AG09309 (cell line): ENCODE measurements at regions not wholly inside any gene's neighbourhood (a gene's known extent, or its start where the extent isn't known, plus 50 kb on each side); places are given as distances from the start of the nearest gene placed in this dataset.

Experiments
- DNase-seq: peaks from one replicate; pipeline ENCODE4 v3.0.0-alpha.2; 2010; ENCODE audit warnings: low read depth
- H3K4me3 ChIP-seq: 2 replicates; pipeline ENCODE4 v1.5.1; 2011; ENCODE audit warnings: mild to moderate bottlenecking, low read depth, low read length, moderate library complexity; ENCODE audit not compliant: control insufficient read depth
- TF ChIP-seq, protein P1 (sequence below): IDR thresholded peaks from 2 replicates; pipeline ENCODE4 v1.5.1; 2011; ENCODE audit warnings: mild to moderate bottlenecking, low read depth, low read length, inconsistent platforms; ENCODE audit not compliant: insufficient read depth, control insufficient read depth; ENCODE audit errors: missing control alignments

DNA sequence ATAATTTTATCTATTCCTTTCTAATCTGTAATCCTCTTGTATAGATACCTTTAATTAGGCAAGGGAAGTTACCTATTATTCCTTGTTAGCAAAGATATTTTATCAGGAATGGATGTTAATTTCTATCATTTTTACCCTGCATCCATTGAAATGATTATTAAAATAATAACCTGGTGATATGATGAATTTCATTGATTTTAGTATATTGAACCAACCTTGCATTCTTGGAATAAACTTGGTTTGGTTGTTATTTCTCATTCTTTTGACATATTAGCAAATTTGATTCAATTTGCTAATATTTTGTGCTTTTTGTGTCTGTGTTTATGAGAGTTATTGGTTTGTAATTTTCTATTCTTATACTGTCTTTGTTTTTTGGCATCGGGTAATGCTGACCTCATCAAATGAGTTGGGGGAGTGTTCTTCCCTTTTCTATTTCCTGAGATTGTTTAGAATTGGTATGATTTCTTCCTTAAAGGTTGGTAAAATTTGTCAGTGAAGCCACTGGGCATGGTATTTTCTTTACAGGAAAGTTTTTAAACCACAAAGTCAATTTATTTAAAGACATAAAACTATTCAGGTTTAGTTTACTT, 250.4 kb upstream of the PMFBP1 start:
- TF ChIP-seq, protein P1, sequence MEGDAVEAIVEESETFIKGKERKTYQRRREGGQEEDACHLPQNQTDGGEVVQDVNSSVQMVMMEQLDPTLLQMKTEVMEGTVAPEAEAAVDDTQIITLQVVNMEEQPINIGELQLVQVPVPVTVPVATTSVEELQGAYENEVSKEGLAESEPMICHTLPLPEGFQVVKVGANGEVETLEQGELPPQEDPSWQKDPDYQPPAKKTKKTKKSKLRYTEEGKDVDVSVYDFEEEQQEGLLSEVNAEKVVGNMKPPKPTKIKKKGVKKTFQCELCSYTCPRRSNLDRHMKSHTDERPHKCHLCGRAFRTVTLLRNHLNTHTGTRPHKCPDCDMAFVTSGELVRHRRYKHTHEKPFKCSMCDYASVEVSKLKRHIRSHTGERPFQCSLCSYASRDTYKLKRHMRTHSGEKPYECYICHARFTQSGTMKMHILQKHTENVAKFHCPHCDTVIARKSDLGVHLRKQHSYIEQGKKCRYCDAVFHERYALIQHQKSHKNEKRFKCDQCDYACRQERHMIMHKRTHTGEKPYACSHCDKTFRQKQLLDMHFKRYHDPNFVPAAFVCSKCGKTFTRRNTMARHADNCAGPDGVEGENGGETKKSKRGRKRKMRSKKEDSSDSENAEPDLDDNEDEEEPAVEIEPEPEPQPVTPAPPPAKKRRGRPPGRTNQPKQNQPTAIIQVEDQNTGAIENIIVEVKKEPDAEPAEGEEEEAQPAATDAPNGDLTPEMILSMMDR: no peak
- DNase-seq: no peak

DNA sequence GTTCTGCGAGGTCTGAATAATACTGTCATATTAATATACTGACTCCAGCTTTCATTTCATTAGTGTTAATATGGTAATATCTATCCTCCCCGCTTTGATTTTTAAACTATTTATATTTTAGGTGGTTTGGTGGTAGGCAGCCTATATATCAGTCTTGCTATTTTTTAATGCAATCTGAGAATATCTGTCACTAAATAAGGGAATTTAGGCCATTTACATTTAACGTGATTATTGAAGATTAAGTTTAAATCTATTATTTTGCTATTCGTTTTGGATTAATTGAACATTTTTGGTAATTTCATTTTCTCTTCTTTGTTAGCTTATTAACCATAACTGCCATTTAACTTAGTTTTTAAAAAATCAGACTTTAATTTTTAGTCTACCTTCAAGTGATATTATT, 247.7 kb upstream of the PMFBP1 start:
- TF ChIP-seq, protein P1: no peak
- DNase-seq: no peak
- H3K4me3 ChIP-seq: no peak overlapping the region

More for the DNA sequence above, 250.4 kb upstream of the PMFBP1 start:
- no peak overlapping the region for H3K4me3 ChIP-seq

DNA sequence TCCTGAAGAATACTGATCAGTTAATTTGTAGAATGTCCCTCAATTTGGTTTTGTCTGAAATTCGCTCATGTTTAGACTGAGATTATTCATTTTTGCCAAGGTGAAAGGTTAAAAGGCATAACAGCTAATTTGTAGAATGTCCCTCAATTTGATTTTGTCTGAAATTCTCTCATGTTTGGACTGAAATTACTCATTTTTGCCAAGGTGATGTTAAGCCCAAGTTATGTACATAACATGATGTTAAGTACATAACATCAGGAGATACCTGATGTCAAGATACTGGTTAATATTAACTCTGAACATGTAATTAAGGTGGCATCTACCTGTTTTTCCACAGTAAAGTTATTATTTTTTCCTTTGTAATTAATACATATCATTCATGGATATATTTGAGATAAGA, 243.4 kb upstream of the PMFBP1 start:
- H3K4me3 ChIP-seq: no peak overlapping the region
- TF ChIP-seq, protein P1: no peak
- no peak for DNase-seq

DNA sequence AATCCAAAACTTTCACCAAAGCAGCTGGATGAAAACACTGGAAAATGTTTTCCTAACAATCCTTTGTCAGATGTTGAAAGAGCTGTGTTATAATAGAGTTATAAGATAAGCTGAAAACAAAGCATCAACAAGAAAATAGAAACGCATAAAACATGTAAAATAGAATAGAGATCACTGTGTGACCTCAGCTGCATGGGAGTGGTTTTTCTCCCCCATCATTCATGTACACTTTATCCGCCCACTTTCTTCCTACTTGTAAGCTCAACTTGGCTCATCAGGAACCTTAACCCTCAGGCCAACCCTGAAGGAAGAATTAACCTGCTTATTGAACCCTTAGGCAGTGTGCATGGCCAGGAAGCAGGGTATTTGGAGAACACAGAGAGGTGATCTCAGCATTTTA, 238.5 kb upstream of the PMFBP1 start:
- DNase-seq: no peak
- H3K4me3 ChIP-seq: no peak overlapping the region
- TF ChIP-seq, protein P1: no peak

DNA sequence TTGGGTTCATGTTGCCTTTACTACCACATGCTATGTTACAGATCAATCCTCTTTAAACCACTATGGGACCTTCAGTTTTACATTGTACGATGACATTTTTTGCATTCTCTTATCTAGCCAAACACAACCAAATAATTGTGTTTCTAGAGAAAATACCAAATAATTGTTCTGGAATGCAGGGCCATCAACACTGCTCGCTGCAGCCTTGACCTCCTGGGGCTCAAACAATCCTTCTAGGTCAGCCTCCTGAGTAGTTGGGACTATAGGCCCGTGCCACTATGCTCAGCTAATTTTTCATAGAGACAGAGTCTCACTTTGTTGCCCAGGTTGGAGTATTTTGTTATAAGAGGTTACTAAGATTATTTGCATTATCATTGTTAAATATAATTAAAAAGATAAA, 237.5 kb upstream of the PMFBP1 start:
- TF ChIP-seq, protein P1: no peak
- no peak overlapping the region for H3K4me3 ChIP-seq
- DNase-seq: no peak

DNA sequence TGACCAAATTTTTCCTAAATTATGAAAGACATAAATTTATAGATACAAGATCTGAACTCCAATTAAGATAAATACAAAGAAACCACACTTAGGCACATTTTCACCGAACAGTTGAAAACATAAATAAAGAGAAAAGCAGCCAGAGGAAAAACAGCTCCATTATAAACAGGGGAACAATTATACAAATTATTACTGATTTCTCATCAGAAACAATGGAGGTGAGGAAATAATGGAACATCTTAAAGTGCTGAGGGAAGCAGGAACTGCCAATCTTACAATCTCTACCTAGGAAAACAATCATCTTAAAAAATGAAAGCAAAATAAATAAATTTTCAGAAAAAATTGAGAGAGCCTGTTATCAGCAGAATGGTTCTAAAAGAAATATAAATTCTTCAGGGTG, 234.4 kb upstream of the PMFBP1 start:
- H3K4me3 ChIP-seq: no peak overlapping the region
- TF ChIP-seq, protein P1: no peak
- DNase-seq: no peak

DNA sequence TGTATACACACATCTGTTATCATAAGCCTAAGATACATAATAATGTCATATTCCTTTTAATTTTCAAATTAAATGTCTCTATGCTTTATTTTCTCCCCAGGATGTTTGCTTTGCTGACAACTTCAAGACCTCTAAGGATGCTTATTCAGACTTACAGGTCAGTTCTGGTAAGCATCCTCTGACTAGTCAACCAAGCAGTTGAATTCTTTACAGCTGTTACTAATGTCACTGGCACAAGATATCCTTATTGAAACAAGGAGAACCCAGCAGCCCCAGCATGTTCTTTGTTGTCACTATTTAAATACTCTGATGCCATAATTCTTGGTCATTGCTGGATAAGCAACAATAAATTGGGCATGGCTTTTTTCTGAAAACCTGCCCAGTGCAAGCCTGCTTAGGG, 232.3 kb upstream of the PMFBP1 start:
- no peak for DNase-seq
- no peak overlapping the region for H3K4me3 ChIP-seq
- TF ChIP-seq, protein P1: no peak
